NT2/D1 (cell line): ENCODE measurements at regions not wholly inside any gene's neighbourhood (a gene's known extent, or its start where the extent isn't known, plus 50 kb on each side); places are given as distances from the start of the nearest gene placed in this dataset.

Experiments used
- YY1 ChIP-seq: IDR thresholded peaks from 2 replicates; pipeline ENCODE4 v1.6.1; 2011; ENCODE audit not compliant: insufficient read length, insufficient read depth
- ZNF274 ChIP-seq: IDR thresholded peaks from 2 replicates; pipeline ENCODE4 v1.6.1; 2011; ENCODE audit warnings: mild to moderate bottlenecking, low read depth, low read length

- TF ChIP-seq YY1 (no peak), ZNF274 (no peak)
These were observed 337.1 kb upstream of the CA10 start for GRCh38 chr17:52495646-52496045.
